HL-60 (cell line): ENCODE measurements at regions not wholly inside any gene's neighbourhood (a gene's known extent, or its start where the extent isn't known, plus 50 kb on each side); places are given as distances from the start of the nearest gene placed in this dataset.

Experiments used
- CTCF ChIP-seq: IDR thresholded peaks from one replicate; pipeline ENCODE4 v1.5.1; 2011; ENCODE audit warnings: low read length, control low read depth, inconsistent platforms; ENCODE audit not compliant: insufficient read depth
- REST ChIP-seq: IDR thresholded peaks from 2 replicates; pipeline ENCODE4 v1.6.1; 2012; ENCODE audit warnings: low read depth; ENCODE audit not compliant: insufficient replicate concordance

- TF ChIP-seq CTCF (no peak), REST (no peak)
Measured at GRCh38 chr7:32346253-32346652, 143.9 kb downstream of the LSM5 start.
